ENCODE measurements at regions not wholly inside any gene's neighbourhood (a gene's known extent, or its start where the extent isn't known, plus 50 kb on each side); places are given as distances from the start of the nearest gene placed in this dataset.

DNA sequence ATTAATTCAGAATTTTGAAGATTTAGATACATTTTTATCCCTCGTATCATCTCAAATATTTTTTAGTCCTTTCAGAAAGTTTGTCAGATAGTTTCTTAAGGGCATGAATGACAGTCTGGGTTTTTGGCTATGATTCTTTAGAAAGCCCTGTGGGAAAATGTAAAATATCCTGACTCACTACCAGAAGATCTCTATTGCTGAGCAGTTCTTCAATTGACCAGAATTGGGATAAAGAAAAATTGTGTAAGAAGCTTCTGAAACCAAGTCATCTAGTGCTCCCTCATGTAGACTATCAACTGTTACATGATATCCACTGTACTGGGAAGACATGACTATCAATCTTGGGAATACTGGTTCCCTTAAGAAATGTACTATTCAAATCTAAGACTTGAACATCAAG lies 608.3 kb upstream of the CHRM3 start:
- H3K9ac ChIP-seq (ENCODE audit: low read length) = no peak overlapping the region
- no peak overlapping the region for H3K27ac ChIP-seq (ENCODE audit: low read length)
- H4K20me1 ChIP-seq (ENCODE audit: insufficient read depth) = no peaks in the 10 kb centered on the region
- H3K9me2 ChIP-seq (ENCODE audit: insufficient read depth, low read length) = no peaks in the 10 kb centered on the region
- H2AFZ ChIP-seq (ENCODE audit: low read depth, low read length) = no peak overlapping the region
- H3F3A ChIP-seq (ENCODE audit: insufficient read depth, low read length, poor library complexity, severe bottlenecking) = no peaks in the 10 kb centered on the region
- no peak overlapping the region for H3K4me3 ChIP-seq (ENCODE audit: low read length)
- no peaks in the 10 kb centered on the region for H3K79me2 ChIP-seq (replicated peaks; ENCODE audit: insufficient read depth, low read length)
- no peak for TF ChIP-seq TAF1 (IDR thresholded peaks at IDR 0.05; ENCODE audit: low read depth)
- no peak for TF ChIP-seq EZH2 (IDR thresholded peaks at IDR 0.05; ENCODE audit: borderline replicate concordance, insufficient read depth, low read length, poor library complexity, severe bottlenecking)
- TF ChIP-seq MXI1 (conservative IDR thresholded peaks at IDR 0.05; ENCODE audit: poor library complexity, severe bottlenecking) = no peak
- TF ChIP-seq, protein P1, sequence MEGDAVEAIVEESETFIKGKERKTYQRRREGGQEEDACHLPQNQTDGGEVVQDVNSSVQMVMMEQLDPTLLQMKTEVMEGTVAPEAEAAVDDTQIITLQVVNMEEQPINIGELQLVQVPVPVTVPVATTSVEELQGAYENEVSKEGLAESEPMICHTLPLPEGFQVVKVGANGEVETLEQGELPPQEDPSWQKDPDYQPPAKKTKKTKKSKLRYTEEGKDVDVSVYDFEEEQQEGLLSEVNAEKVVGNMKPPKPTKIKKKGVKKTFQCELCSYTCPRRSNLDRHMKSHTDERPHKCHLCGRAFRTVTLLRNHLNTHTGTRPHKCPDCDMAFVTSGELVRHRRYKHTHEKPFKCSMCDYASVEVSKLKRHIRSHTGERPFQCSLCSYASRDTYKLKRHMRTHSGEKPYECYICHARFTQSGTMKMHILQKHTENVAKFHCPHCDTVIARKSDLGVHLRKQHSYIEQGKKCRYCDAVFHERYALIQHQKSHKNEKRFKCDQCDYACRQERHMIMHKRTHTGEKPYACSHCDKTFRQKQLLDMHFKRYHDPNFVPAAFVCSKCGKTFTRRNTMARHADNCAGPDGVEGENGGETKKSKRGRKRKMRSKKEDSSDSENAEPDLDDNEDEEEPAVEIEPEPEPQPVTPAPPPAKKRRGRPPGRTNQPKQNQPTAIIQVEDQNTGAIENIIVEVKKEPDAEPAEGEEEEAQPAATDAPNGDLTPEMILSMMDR (IDR thresholded peaks at IDR 0.05; ENCODE audit: poor library complexity, severe bottlenecking) = no peak
- TF ChIP-seq RAD21 (conservative IDR thresholded peaks at IDR 0.05) = no peak
- TF ChIP-seq EP300 (conservative IDR thresholded peaks at IDR 0.05; ENCODE audit: poor library complexity, severe bottlenecking) = no peak
- TF ChIP-seq, protein P2, sequence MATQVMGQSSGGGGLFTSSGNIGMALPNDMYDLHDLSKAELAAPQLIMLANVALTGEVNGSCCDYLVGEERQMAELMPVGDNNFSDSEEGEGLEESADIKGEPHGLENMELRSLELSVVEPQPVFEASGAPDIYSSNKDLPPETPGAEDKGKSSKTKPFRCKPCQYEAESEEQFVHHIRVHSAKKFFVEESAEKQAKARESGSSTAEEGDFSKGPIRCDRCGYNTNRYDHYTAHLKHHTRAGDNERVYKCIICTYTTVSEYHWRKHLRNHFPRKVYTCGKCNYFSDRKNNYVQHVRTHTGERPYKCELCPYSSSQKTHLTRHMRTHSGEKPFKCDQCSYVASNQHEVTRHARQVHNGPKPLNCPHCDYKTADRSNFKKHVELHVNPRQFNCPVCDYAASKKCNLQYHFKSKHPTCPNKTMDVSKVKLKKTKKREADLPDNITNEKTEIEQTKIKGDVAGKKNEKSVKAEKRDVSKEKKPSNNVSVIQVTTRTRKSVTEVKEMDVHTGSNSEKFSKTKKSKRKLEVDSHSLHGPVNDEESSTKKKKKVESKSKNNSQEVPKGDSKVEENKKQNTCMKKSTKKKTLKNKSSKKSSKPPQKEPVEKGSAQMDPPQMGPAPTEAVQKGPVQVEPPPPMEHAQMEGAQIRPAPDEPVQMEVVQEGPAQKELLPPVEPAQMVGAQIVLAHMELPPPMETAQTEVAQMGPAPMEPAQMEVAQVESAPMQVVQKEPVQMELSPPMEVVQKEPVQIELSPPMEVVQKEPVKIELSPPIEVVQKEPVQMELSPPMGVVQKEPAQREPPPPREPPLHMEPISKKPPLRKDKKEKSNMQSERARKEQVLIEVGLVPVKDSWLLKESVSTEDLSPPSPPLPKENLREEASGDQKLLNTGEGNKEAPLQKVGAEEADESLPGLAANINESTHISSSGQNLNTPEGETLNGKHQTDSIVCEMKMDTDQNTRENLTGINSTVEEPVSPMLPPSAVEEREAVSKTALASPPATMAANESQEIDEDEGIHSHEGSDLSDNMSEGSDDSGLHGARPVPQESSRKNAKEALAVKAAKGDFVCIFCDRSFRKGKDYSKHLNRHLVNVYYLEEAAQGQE (IDR thresholded peaks at IDR 0.05; ENCODE audit: borderline replicate concordance) = no peak
- no peak for TF ChIP-seq POLR2AphosphoS5 (IDR thresholded peaks at IDR 0.05)
- no peak for TF ChIP-seq SMC3 (conservative IDR thresholded peaks at IDR 0.05; ENCODE audit: poor library complexity)
- no peaks in the 10 kb centered on the region for H3K27me3 ChIP-seq (ENCODE audit: insufficient read depth, low read depth, low read length)
- H3K9me3 ChIP-seq (ENCODE audit: low read length) = no peaks in the 10 kb centered on the region
- no peaks in the 10 kb centered on the region for H3K36me3 ChIP-seq (ENCODE audit: insufficient read depth, low read length)
- no peak overlapping the region for H3K4me2 ChIP-seq (ENCODE audit: low read length)

DNA sequence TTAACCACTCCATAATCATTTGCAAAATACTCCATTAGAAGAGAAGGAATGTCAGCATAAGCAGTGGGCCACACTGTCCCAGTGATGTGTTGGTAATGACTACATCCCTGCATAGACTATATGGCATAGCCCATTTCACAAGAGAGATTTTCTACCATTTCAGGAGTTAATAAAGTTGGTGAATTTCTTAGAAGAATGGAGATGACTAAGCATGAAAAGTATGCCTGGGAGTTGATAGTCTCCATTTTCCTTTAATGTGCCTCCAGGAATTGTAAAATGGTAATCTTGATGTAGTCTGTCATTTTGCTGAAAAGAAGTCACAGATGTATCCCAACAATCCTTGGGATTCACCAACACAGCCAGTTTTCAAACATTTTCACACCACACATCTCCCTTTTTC lies 608.8 kb upstream of the CHRM3 start:
- Histone ChIP-seq H2AFZ (ENCODE audit: low read depth, low read length) (no peak overlapping the region), H3F3A (ENCODE audit: insufficient read depth, low read length, poor library complexity, severe bottlenecking) (no peaks in the 10 kb centered on the region), H3K9me3 (ENCODE audit: low read length) (no peaks in the 10 kb centered on the region), H3K79me2 (replicated peaks; ENCODE audit: insufficient read depth, low read length) (no peaks in the 10 kb centered on the region), H3K27me3 (ENCODE audit: insufficient read depth, low read depth, low read length) (no peaks in the 10 kb centered on the region), H3K27ac (ENCODE audit: low read length) (no peak overlapping the region), H4K20me1 (ENCODE audit: insufficient read depth) (no peaks in the 10 kb centered on the region), H3K9ac (ENCODE audit: low read length) (no peak overlapping the region), H3K4me2 (ENCODE audit: low read length) (no peak overlapping the region), H3K9me2 (ENCODE audit: insufficient read depth, low read length) (no peaks in the 10 kb centered on the region), H3K36me3 (ENCODE audit: insufficient read depth, low read length) (no peaks in the 10 kb centered on the region), H3K4me3 (ENCODE audit: low read length) (no peak overlapping the region)
- TF ChIP-seq, protein P2 (IDR thresholded peaks at IDR 0.05; ENCODE audit: borderline replicate concordance) = no peak
- TF ChIP-seq EZH2 (IDR thresholded peaks at IDR 0.05; ENCODE audit: borderline replicate concordance, insufficient read depth, low read length, poor library complexity, severe bottlenecking) (no peak), POLR2AphosphoS5 (IDR thresholded peaks at IDR 0.05) (no peak), SMC3 (conservative IDR thresholded peaks at IDR 0.05; ENCODE audit: poor library complexity) (no peak), TAF1 (IDR thresholded peaks at IDR 0.05; ENCODE audit: low read depth) (no peak)
- TF ChIP-seq, protein P1 (IDR thresholded peaks at IDR 0.05; ENCODE audit: poor library complexity, severe bottlenecking) = no peak

Data from neural cell (in vitro differentiated cells).